NCI-H2029 (cell line): ENCODE measurements at regions not wholly inside any gene's neighbourhood (a gene's known extent, or its start where the extent isn't known, plus 50 kb on each side); places are given as distances from the start of the nearest gene placed in this dataset.

Source experiments
- DNase-seq: peaks from one replicate; lab custom pipeline; 2025; lab: John Stamatoyannopoulos, UW

DNA sequence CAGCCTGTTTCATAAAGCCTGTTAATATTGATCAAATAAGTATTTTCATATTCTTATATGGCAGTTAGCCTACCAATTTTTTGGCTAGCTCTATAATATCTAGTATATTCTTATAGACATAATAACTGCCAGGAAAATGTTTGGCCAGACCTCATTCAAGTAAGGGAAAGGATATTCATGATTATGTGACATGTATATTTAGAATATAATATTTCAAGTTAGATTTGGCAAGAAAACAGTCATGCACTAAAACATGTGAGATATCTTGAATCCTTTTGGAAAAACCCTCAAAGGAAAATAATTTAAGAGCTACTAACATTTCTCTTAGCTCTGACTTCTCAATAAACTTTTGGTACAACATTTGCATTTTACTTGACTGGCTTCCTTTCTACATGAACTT lies 694.1 kb downstream of the PLCL1 start:
- DNase-seq: no peak

DNA sequence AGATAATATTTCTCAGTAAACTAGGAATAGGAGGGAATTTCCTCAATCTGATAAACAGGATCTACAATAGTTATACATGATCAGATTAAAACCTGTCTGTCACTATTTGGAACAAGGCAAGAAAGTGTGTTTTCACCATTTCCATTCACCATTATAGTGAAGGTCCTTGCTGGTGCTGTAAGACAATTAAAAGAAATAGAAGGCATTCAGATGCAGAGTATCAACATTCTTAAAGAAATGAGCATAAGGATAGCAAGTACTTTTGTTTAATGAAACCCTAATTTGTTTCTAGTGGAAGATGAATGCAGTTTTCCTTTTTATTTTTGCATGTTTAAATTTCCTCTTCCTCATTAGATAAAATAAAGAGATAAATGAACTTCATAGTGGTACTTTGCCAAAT lies 693.7 kb downstream of the PLCL1 start:
- DNase-seq: no peak

DNA sequence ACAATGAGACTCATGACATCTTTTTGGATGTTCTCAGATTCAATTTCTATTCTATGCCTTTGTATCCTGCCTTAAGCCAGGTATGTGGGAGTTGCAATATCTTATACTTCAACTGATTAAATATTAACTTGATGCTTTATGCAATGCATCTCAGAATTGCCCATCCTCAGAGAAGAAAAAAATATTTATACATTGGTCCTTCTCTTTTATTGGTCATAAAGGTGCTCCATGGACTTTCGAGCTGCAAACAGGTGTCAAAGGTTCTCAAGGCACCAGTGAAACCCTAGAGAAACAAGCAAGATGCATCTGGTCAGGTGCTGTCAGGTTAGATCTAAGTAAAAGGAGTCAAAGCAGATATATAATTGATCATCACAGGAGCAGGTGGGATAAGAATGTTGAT lies 690.5 kb downstream of the PLCL1 start:
- DNase-seq: no peak

DNA sequence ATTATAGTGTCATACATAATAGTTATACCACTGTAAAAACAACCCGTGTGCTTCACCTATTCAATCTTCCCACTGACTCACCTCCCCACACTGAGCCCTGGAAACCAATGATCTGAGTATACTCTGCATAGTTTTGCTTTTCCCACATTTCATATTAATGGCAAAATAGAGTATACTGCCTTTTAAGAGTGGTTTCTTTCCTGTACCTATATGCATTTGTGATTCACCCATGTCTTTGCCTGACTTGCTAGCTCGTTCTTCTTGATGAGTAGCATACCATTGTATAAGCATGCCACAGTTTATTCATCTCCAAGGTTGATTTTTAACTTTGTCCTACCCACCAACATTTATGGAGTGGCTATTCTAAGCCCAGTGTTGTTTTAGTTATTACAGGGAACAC lies 686.4 kb downstream of the PLCL1 start:
- DNase-seq: no peak

DNA sequence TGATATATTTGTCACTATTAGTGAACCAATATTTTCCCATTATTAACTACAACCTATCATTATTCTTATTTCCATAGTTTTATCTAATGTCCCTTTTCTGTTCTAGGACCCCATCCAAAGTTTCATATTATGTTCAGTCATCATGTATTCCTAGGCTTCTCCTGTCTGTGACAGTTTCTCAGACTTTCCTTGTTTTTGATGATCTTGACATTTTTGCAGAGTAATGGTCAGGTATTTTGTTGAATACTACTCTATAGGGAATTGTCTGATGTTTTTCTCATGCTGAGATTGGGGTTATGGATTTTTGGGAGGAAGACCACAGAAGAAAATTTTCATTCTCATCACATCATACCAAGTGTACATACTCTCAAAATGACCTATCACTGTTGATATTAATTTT lies 684.6 kb downstream of the PLCL1 start:
- DNase-seq: no peak

DNA sequence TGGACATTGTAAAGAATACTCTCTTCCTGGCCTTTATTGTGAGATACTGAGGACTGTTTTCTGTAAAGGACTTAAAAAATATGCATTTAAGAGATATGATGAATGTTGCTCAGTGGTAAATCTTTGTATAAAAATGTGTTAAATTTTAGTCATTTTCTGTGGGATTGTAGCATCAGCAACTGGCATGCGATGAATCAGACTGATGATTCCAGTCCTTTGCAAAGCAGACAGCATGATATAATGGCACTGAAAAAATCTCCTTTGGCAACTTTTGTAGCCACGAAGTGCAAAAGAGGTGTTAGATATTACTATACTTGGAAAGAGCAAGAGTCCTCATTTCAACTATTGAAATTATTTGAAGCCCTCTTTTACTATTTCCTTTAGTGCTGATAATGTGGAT lies 678.7 kb downstream of the PLCL1 start:
- no peak for DNase-seq

DNA sequence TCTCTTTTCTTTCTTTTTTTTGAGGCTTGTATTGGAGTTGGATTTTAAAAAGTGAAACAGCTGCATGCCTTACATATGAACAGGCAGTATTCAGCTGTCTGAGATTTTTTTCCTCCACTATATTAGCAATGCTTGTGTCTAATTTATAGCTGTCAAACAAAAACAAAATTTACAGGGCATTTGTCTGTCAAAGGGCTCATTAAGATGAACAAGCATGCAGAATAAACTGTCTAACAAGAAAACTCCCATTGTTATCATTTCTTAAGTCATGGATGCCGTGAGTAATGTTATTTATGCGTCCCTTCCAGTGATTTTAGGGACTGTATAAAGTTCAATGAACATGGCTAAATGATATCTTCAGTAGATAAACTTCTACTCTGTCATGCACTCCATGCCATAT lies 674.7 kb downstream of the PLCL1 start:
- no peak for DNase-seq

DNA sequence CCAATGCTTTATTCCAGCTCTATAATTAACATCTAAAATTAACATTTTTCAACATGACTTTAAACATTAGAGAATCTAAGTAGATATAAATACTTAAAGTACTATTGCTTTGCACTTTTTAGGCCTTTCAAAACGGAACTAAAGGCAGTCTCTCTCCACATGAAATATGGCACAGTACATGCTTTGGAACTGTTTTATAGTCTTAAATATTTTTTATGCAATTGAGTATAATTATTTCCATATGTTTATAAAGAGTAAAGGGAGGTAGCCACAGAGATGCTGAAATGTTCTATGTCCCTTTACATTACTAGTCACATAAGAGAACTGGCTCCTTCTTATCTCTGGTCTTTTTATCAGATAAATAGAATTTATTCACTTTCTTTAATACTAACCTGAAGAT lies 674.0 kb downstream of the PLCL1 start:
- no peak for DNase-seq

DNA sequence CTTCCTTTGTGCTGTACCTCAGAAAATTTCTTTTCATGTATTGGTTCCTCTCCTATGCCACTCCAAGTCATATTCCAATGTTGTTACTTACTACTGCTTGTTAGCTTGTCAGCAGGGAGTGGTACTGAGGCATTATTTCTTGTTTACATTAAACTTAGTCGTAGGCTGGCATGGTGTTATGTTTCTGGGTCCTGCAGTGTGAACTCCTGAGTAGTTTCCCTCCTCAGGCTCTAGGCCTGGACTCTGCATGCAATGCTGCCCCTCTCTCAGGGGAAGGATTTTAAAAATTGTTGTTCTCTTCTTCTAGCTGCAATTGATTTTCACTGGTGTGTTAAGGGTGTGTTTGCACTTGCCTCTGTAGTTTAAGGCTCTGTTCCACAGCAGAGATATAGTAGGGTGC lies 671.6 kb downstream of the PLCL1 start:
- DNase-seq: no peak

DNA sequence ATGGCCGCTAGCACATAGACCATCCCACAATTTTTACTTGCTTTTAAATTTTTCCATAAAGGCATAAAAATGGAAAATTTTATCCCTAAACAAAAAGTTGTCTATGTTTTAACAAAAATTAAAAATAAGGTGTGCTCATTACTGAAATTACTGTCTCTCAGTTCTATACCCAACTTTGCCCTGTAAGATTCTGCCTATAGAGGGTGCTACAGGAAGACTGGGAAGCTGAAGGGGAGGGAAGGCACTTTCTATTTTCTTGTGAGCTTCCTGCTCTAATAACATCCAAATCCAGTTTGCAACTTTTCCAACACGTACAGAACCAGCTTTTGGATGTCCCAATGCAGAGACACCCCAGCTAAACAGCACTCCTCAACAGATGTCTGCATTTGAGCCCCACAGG lies 666.9 kb downstream of the PLCL1 start:
- no peak for DNase-seq

DNA sequence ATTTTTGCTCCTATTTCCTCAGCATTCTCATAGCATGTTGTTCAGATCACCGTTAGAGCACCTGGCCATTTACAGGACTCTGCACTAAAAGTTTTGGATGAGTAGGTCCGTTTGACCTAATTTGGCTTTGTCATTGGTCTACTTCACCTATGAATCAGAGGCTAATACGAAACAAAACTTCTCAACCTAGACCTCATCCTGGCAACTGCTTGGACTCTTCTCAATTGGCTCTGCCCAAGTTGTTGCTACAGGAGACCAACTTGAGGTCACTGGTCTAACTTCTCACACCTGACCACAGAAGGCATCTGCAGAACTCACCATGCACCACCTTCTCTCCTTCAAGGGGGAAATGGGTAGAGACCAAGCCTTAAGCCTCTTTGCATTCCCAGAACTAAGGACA lies 663.7 kb downstream of the PLCL1 start:
- DNase-seq: no peak

DNA sequence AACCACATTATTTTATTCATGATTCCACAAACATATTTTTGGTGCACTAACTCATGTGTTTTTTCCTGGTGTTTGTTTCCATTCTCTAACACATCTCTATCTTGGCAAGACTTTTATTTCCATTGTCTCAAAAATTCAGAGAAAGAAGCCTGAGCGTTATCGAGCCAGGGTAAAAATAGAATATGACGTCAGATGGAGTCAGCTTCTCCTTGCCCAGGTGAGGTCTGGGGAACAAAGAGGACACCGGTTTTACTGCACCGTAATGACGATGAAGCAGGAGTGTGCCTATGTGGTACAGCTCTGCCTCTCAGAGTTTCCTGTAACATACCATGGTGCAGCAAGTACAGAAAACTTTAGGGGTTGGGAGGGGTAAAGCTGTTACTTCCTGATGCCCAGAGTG lies 661.6 kb downstream of the PLCL1 start:
- no peak for DNase-seq

DNA sequence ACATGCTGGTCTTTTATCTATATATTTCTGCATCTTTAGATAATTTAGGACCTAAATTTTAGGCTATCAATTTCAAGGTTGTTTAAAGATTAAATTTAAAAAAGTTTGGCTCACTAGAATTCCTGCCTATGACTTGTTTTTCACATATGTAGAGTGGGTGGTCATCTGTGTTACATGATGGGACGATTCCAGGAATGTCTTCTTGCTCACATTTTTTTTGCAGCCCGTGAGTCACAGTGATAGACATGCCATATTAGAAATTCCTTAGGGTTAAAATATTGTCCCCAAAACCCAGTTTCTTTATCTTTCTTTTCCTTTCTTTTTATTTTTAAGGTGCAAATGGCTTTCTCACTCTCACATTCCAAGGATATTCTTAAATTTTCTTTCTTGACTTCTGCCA lies 652.0 kb downstream of the PLCL1 start:
- no peak for DNase-seq

DNA sequence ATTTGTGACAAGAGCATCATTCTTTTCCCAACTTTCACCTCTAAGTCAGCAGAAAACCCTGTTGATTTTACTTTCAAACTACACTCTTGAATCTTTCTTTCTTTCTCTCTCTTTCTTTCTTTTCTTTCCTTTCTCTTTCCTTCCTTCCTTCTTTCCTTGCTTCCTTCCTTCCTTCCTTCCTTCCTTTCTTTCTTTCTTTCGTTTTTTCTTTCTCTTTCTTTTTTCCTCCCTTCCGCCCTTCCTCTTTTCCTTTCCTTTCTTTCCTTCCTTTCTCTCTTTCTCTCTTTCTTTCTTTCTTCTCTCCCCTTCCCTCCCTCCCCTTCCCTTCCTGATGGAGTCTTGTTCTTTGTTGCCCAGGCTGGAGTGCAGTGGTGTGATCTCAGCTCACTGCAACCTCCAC lies 649.5 kb downstream of the PLCL1 start:
- DNase-seq: no peak

DNA sequence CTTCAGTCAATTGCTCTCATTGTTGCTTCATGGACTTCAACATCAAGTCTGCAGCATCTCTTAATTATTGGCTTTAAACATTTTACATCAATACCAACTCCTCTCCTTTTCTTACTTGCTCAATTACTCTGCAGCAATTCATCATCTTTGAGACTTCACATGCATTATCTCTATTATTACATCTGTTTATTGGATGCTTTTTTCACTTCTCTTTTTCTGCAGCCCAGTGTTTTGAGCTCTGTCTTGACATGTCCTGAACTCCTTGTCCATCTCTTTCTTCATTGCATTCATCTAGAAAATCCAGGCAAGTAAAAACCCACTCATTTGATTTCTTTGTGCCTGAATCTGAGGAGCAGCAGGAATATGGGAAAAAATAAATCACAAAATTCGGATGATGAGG lies 647.9 kb downstream of the PLCL1 start:
- DNase-seq: no peak

DNA sequence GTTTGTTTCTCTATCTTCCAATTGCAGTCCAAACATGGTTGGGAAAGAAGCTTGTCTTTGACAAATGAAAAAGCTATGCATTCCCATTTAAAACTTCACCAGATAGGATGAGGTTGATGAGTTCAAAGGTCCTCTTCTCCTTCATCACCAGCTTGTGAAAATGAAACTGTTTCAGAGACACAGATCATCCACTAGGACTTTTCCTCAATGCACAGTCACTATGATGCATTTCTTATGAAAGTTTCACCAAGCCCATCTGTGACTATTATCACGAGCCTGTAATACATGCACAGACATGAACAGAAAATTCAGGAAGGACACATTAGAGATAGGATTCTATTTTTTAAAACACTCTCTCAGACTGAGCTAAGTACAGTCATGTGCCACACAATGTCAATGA lies 644.4 kb downstream of the PLCL1 start:
- no peak for DNase-seq

DNA sequence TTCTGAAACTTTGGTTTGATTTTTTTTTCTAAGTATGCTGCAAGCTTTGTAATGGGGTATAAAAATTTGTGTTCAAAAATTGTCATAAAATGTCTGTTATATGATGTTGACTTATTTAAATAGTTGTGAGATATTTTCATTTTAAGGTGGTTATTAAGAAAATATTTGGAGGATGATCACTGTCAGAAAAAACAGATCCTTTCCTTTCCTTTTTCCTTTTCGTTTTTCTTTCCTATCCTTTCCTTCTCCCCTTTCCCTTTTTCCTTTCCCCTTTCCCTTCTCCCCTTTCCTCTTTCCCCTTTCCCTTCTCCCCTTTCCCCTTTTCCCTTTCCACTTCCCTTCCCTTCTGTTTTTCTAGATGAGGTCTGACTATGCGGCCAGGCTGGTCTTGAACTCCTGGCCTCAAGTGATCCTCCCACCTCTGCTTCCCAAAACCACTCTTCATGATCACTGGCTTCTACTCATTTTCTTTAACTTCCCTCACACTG lies 640.5 kb downstream of the PLCL1 start:
- no peak for DNase-seq

DNA sequence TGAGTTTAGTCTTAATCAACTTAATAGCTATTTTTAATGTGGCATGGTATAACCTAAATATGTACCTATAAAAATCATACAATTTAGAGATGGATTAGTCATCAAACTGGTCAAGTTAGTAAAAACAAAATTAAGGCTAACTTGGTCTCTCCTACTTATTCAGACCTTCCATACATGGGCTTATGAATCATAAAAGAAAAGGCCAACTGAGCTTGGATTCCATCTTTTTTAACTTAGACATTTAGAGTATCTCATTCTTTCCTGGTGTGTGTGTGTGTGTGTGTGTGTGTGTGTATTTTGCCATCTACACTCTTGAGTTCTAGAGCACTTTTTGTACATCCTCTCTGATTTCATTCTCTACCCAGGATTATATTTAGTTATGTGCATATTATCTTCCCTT lies 637.5 kb downstream of the PLCL1 start:
- DNase-seq: no peak

DNA sequence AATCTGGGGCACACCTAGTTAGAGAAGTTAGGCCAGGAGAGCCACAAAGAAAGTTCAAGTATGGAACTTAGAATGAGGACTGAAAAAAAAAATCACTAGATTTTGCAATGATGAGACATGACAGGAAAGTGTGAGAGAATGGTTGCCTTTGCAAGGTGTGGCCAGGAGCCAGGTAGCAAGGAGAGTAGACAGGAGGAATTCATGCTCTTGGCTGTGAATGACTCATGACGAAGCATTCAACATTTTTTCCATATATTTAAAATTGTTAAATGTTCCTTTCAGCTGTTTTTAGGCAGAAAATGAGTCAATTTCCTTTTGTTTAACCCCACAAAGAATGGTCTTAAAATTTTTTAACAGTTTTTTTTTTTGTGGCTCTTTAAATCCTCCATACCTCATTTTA lies 636.9 kb downstream of the PLCL1 start:
- no peak for DNase-seq

DNA sequence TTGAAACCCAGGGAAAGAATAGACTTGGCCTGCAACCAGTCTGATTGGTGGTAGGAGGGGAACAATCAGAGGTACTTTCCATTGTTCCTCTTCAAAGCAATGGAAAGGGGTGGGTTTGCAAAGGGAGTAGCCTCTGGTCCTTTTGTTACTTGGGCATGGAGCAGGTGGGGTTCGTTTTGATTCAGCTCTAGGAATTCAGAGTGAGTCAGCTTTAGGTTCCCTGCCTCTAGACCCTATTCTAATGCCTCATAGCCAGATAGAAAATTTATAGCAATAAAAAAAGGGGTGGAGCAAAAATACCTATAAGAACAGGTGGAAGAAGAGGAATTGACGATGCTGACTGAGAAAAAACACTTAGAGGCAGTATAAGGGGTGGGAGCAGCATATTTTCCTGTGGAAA lies 636.4 kb downstream of the PLCL1 start:
- no peak for DNase-seq

DNA sequence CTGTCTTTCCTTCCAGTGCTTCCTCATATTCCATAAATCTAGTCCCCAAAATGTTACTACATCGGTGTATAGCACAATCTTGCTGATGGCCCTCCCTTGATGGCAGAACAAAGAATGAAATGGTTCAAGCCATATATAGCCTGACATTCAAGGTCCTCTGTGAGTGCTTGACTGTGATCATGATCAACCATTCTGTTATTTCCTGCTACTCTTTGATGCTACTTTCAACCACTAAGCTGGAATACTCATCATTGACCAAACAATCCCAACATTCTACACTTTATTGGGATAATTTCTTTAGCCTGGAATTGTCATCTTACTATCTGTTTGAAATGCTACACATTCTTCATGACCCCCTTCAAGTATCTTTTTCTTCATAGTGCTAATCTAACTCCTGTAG lies 633.9 kb downstream of the PLCL1 start:
- DNase-seq: no peak

DNA sequence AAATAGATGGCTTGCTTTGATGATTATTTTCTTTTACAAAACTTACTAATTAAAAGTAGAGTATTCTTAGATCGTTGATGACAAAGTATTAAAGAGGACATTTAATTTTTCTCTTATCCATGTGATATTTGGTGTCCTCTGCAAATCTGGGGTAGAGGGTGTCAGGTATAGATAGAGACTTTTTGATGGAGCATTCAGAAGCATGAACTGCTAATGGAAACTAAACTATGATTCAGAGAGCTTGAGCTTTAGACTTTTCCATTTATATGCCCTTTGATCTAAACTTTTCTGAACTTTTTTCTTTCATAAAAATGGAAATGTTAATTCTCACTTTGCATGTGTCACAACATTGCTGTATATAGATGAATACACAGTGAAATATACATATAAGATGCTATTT lies 619.7 kb downstream of the PLCL1 start:
- DNase-seq: no peak

DNA sequence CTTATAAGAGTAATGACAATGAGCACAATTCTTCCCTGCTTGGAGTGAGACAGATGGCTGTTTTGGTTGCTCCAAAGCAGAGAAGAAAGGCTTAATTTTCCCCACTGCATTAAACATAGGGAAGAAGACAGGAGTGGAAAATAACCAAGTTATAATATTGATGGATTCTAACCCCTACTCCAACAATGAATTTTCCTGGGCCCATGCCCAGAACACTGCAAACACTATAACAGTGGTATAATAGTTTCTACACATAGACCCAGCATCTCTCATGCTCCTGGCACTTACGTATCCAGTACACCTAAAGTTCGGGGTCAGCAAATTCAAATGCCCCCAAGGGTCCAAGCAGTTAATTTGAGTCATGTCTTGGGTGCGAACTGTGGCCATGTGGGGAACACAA lies 613.4 kb downstream of the PLCL1 start:
- no peak for DNase-seq

DNA sequence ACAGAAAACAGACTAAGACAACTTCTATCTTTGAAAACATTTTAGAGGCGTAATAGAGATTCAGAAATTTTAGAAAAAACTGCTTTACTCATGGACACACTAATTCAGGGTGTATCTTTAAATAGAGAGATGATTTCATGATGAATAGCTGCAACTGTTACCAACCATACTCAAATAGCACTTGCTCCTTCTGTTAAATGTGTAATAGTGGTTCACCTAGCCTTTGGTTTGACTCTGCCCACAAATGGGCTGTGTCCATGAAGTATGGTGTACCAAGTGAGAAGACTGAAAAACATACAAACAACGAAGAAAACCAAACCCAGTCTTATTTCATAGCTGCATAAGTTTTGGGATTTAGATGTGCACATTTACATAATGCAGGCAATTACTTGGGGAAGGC lies 610.6 kb downstream of the PLCL1 start:
- DNase-seq: no peak

DNA sequence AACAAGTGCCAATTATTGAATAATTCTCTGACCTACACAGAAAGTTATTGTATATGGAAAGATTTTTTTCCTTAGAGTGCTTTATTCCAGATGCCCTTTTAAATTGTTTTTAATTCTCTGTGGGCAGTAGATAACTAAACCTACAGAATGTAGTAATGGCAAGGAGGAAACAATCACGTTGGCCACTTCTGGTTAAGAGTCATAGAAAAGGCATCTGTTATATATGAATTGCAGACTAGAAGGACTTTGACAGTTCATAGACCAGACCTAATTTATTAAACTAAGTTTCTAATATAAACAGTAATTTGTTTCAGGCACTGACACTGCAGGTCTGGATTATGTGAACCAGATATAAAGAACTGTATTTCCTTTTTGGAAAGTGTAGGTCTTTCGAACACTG lies 607.5 kb downstream of the PLCL1 start:
- no peak for DNase-seq
